HG02763 (cell line): ENCODE measurements at regions not wholly inside any gene's neighbourhood (a gene's known extent, or its start where the extent isn't known, plus 50 kb on each side); places are given as distances from the start of the nearest gene placed in this dataset.
"Not testable (repeated sequence)": the region's sequence is repeated elsewhere in the genome, so short reads cannot be mapped to it uniquely, and the experiment has no call there.

Experiments used
- ATAC-seq: cut with Tn5 transposase; IDR thresholded peaks from one replicate; pipeline ENCODE4 v1.9.1; 2021; ENCODE audit warnings: mild to moderate bottlenecking, moderate library complexity; ENCODE audit not compliant: unreplicated experiment

DNA sequence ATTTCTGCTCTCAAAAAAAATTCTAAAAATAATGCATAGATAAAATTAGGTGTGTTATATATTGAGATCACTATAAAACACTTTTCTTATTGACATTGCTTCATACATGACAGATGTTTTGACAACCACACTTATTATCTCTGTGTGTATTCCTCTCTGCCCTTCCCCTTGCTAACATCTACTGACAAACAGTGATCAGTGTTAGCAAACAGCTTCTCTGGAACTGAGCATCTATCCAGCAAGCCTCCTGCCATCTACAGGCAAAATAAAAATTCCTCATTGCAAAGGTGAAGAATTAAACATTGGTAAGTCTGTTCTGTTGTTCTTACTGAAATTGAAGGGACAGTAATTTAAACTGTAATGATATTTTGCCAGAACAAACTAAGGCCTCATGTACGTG is 2153.9 kb downstream of the NCAM2 start:
- ATAC-seq, result no peak

- not testable (repeated sequence) for ATAC-seq
Measured at GRCh38 chr21:23153842-23154241, 2155.6 kb downstream of the NCAM2 start.

GRCh38 chr21:23155281-23155680 is 2157.1 kb downstream of the NCAM2 start:
- ATAC-seq, result no peak

GRCh38 chr21:23160914-23161313 is 2162.7 kb downstream of the NCAM2 start:
- ATAC-seq, result no peak

GRCh38 chr21:23162198-23162946 is 2164.2 kb downstream of the NCAM2 start:
- ATAC-seq, result no peak
